WTC11 (cell line): ENCODE measurements at regions not wholly inside any gene's neighbourhood (a gene's known extent, or its start where the extent isn't known, plus 50 kb on each side); places are given as distances from the start of the nearest gene placed in this dataset.

Source experiments
- ATAC-seq: fragments of 200-7000 bp; cut with Tn5 transposase; 2 replicates; pipeline ENCODE4 v1.10.0; 2021; ENCODE audit warnings: mild to moderate bottlenecking, moderate library complexity
- CTCF ChIA-PET: fragments of 300-600 bp; sonication (Branson Sonifier 250); formaldehyde crosslinking; loops from one replicate; lab custom pipeline; 2021; ENCODE audit warnings: antibody characterized with exemption; lab: Charles Lee
- POLR2A ChIA-PET: fragments of 350-600 bp; sonication (Branson Sonifier 250); formaldehyde crosslinking; loops from one replicate; lab custom pipeline; 2021; ENCODE audit warnings: antibody characterized with exemption; lab: Charles Lee
- DNase-seq: peaks from one replicate; pipeline ENCODE4 v3.0.0; 2021; ENCODE audit warnings: low spot score
- H3K27ac Mint-ChIP-seq: 2 replicates; pipeline ENCODE4 v1.8.0; 2021; ENCODE audit warnings: mixed read lengths
- H3K27me3 Mint-ChIP-seq: 2 replicates; pipeline ENCODE4 v1.8.0; 2021; ENCODE audit warnings: low read depth, mild to moderate bottlenecking, moderate library complexity, mixed read lengths
- H3K36me3 Mint-ChIP-seq: 2 replicates; pipeline ENCODE4 v1.8.0; 2021; ENCODE audit warnings: mixed read lengths
- H3K4me1 Mint-ChIP-seq: 2 replicates; pipeline ENCODE4 v1.8.0; 2022; ENCODE audit warnings: mixed read lengths
- H3K4me3 Mint-ChIP-seq: 2 replicates; pipeline ENCODE4 v1.8.0; 2021; ENCODE audit warnings: mild to moderate bottlenecking, moderate library complexity, mixed read lengths
- H3K9me3 Mint-ChIP-seq: 2 replicates; pipeline ENCODE4 v1.8.0; 2021; ENCODE audit warnings: mixed read lengths
- ESRRA ChIP-seq: sonication (generic); formaldehyde crosslinking; IDR thresholded peaks from 2 replicates; pipeline ENCODE4 v1.8.1; 2022; ENCODE audit warnings: mild to moderate bottlenecking, missing genetic modification reagents, borderline replicate concordance
- FOXJ3 ChIP-seq: sonication (generic); formaldehyde crosslinking; IDR thresholded peaks from 2 replicates; pipeline ENCODE4 v1.9.0; 2021; ENCODE audit warnings: missing genetic modification reagents, mild to moderate bottlenecking, borderline replicate concordance
- FOXK1 ChIP-seq: sonication (generic); formaldehyde crosslinking; IDR thresholded peaks from 2 replicates; pipeline ENCODE4 v1.8.0; 2022; ENCODE audit warnings: mild to moderate bottlenecking, moderate library complexity, missing genetic modification reagents
- HMGA2 ChIP-seq: fragments of 250-450 bp; sonication (Bioruptor Pico); IDR thresholded peaks from 2 replicates; pipeline ENCODE4 v1.4.0; 2021; ENCODE audit warnings: mild to moderate bottlenecking, moderate library complexity
- MYBL2 ChIP-seq: sonication (generic); formaldehyde crosslinking; IDR thresholded peaks from 2 replicates; pipeline ENCODE4 v1.8.1; 2023; ENCODE audit warnings: mild to moderate bottlenecking, moderate library complexity, missing genetic modification reagents
- RELA ChIP-seq: sonication (generic); formaldehyde crosslinking; IDR thresholded peaks from 2 replicates; pipeline ENCODE4 v1.8.1; 2022; ENCODE audit warnings: missing genetic modification reagents, mild to moderate bottlenecking, borderline replicate concordance
- TEAD1 ChIP-seq: sonication (generic); formaldehyde crosslinking; IDR thresholded peaks from 2 replicates; pipeline ENCODE4 v1.8.0; 2022; ENCODE audit warnings: mild to moderate bottlenecking, missing genetic modification reagents
- ZNF138 ChIP-seq: sonication (generic); formaldehyde crosslinking; conservative IDR thresholded peaks from 2 replicates; pipeline ENCODE4 v1.8.1; 2022; ENCODE audit warnings: mild to moderate bottlenecking, moderate library complexity, missing genetic modification reagents
- ZNF317 ChIP-seq: sonication (generic); formaldehyde crosslinking; IDR thresholded peaks from 2 replicates; pipeline ENCODE4 v1.8.1; 2023; ENCODE audit warnings: low read depth, mild to moderate bottlenecking, moderate library complexity, missing genetic modification reagents, borderline replicate concordance
- ZNF416 ChIP-seq: fragments of 250-450 bp; sonication (Bioruptor Pico); IDR thresholded peaks from 2 replicates; pipeline ENCODE4 v1.9.0; 2021; ENCODE audit warnings: mild to moderate bottlenecking, inconsistent platforms
- TF ChIP-seq, protein P1 (sequence below): fragments of 250-450 bp; sonication (Bioruptor Pico); IDR thresholded peaks from 2 replicates; pipeline ENCODE4 v2.1.2; 2022; ENCODE audit warnings: mild to moderate bottlenecking, moderate library complexity
- TF ChIP-seq, protein P2 (sequence below): sonication (generic); formaldehyde crosslinking; conservative IDR thresholded peaks from 2 replicates; pipeline ENCODE4 v1.8.1; 2022; ENCODE audit warnings: mild to moderate bottlenecking, missing genetic modification reagents
- TF ChIP-seq, protein P3 (sequence below): sonication (generic); formaldehyde crosslinking; IDR thresholded peaks from 2 replicates; pipeline ENCODE4 v1.8.0; 2022; ENCODE audit warnings: mild to moderate bottlenecking, missing genetic modification reagents
- TF ChIP-seq, protein P4 (sequence below): fragments of 250-450 bp; sonication (Bioruptor Pico); IDR thresholded peaks from 2 replicates; pipeline ENCODE4 v1.9.0; 2021; ENCODE audit warnings: mild to moderate bottlenecking, borderline replicate concordance
- TF ChIP-seq, protein P5 (sequence below): sonication (generic); formaldehyde crosslinking; IDR thresholded peaks from 2 replicates; pipeline ENCODE4 v1.8.0; 2023; ENCODE audit warnings: missing genetic modification reagents, mild to moderate bottlenecking, borderline replicate concordance
- TF ChIP-seq, protein P6 (sequence below): sonication (generic); formaldehyde crosslinking; IDR thresholded peaks from 2 replicates; pipeline ENCODE4 v1.8.0; 2022; ENCODE audit warnings: mild to moderate bottlenecking, missing genetic modification reagents

- Mint-ChIP-seq H3K36me3 (peaks cover 40% of the 10 kb centered on the region), H3K27me3 (peaks cover 31% of the 10 kb centered on the region), H3K4me1 (peaks cover 19% of the 10 kb centered on the region)
- TF ChIP-seq, protein P1, sequence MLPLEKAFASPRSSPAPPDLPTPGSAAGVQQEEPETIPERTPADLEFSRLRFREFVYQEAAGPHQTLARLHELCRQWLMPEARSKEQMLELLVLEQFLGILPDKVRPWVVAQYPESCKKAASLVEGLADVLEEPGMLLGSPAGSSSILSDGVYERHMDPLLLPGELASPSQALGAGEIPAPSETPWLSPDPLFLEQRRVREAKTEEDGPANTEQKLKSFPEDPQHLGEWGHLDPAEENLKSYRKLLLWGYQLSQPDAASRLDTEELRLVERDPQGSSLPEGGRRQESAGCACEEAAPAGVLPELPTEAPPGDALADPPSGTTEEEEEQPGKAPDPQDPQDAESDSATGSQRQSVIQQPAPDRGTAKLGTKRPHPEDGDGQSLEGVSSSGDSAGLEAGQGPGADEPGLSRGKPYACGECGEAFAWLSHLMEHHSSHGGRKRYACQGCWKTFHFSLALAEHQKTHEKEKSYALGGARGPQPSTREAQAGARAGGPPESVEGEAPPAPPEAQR (CRISPR knock-in tag): no peak
- TF ChIP-seq ZNF317 (CRISPR knock-in tag): no peak
- no peak for TF ChIP-seq MYBL2 (CRISPR knock-in tag)
- TF ChIP-seq, protein P2, sequence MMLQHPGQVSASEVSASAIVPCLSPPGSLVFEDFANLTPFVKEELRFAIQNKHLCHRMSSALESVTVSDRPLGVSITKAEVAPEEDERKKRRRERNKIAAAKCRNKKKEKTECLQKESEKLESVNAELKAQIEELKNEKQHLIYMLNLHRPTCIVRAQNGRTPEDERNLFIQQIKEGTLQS (CRISPR knock-in tag): no peak
- TF ChIP-seq, protein P3, sequence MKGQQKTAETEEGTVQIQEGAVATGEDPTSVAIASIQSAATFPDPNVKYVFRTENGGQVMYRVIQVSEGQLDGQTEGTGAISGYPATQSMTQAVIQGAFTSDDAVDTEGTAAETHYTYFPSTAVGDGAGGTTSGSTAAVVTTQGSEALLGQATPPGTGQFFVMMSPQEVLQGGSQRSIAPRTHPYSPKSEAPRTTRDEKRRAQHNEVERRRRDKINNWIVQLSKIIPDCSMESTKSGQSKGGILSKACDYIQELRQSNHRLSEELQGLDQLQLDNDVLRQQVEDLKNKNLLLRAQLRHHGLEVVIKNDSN (CRISPR knock-in tag): no peak
- TF ChIP-seq TEAD1 (CRISPR knock-in tag): no peak
- no peak for TF ChIP-seq FOXJ3
- TF ChIP-seq, protein P4, sequence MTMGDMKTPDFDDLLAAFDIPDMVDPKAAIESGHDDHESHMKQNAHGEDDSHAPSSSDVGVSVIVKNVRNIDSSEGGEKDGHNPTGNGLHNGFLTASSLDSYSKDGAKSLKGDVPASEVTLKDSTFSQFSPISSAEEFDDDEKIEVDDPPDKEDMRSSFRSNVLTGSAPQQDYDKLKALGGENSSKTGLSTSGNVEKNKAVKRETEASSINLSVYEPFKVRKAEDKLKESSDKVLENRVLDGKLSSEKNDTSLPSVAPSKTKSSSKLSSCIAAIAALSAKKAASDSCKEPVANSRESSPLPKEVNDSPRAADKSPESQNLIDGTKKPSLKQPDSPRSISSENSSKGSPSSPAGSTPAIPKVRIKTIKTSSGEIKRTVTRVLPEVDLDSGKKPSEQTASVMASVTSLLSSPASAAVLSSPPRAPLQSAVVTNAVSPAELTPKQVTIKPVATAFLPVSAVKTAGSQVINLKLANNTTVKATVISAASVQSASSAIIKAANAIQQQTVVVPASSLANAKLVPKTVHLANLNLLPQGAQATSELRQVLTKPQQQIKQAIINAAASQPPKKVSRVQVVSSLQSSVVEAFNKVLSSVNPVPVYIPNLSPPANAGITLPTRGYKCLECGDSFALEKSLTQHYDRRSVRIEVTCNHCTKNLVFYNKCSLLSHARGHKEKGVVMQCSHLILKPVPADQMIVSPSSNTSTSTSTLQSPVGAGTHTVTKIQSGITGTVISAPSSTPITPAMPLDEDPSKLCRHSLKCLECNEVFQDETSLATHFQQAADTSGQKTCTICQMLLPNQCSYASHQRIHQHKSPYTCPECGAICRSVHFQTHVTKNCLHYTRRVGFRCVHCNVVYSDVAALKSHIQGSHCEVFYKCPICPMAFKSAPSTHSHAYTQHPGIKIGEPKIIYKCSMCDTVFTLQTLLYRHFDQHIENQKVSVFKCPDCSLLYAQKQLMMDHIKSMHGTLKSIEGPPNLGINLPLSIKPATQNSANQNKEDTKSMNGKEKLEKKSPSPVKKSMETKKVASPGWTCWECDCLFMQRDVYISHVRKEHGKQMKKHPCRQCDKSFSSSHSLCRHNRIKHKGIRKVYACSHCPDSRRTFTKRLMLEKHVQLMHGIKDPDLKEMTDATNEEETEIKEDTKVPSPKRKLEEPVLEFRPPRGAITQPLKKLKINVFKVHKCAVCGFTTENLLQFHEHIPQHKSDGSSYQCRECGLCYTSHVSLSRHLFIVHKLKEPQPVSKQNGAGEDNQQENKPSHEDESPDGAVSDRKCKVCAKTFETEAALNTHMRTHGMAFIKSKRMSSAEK (CRISPR knock-in tag): no peak
- TF ChIP-seq ZNF138 (CRISPR knock-in tag): no peak
- no peak for TF ChIP-seq ESRRA (CRISPR knock-in tag)
- no peak for TF ChIP-seq HMGA2 (CRISPR knock-in tag)
- no peak for TF ChIP-seq FOXK1
- no peak for TF ChIP-seq RELA (CRISPR knock-in tag)
- TF ChIP-seq, protein P5, sequence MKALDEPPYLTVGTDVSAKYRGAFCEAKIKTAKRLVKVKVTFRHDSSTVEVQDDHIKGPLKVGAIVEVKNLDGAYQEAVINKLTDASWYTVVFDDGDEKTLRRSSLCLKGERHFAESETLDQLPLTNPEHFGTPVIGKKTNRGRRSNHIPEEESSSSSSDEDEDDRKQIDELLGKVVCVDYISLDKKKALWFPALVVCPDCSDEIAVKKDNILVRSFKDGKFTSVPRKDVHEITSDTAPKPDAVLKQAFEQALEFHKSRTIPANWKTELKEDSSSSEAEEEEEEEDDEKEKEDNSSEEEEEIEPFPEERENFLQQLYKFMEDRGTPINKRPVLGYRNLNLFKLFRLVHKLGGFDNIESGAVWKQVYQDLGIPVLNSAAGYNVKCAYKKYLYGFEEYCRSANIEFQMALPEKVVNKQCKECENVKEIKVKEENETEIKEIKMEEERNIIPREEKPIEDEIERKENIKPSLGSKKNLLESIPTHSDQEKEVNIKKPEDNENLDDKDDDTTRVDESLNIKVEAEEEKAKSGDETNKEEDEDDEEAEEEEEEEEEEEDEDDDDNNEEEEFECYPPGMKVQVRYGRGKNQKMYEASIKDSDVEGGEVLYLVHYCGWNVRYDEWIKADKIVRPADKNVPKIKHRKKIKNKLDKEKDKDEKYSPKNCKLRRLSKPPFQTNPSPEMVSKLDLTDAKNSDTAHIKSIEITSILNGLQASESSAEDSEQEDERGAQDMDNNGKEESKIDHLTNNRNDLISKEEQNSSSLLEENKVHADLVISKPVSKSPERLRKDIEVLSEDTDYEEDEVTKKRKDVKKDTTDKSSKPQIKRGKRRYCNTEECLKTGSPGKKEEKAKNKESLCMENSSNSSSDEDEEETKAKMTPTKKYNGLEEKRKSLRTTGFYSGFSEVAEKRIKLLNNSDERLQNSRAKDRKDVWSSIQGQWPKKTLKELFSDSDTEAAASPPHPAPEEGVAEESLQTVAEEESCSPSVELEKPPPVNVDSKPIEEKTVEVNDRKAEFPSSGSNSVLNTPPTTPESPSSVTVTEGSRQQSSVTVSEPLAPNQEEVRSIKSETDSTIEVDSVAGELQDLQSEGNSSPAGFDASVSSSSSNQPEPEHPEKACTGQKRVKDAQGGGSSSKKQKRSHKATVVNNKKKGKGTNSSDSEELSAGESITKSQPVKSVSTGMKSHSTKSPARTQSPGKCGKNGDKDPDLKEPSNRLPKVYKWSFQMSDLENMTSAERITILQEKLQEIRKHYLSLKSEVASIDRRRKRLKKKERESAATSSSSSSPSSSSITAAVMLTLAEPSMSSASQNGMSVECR: no peak
- no peak for TF ChIP-seq ZNF416 (CRISPR knock-in tag)
- TF ChIP-seq, protein P6, sequence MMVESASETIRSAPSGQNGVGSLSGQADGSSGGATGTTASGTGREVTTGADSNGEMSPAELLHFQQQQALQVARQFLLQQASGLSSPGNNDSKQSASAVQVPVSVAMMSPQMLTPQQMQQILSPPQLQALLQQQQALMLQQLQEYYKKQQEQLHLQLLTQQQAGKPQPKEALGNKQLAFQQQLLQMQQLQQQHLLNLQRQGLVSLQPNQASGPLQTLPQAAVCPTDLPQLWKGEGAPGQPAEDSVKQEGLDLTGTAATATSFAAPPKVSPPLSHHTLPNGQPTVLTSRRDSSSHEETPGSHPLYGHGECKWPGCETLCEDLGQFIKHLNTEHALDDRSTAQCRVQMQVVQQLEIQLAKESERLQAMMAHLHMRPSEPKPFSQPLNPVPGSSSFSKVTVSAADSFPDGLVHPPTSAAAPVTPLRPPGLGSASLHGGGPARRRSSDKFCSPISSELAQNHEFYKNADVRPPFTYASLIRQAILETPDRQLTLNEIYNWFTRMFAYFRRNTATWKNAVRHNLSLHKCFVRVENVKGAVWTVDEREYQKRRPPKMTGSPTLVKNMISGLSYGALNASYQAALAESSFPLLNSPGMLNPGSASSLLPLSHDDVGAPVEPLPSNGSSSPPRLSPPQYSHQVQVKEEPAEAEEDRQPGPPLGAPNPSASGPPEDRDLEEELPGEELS (CRISPR knock-in tag): no peak
- TF ChIP-seq, all 79 proteins: peak for 0
- no peak for DNase-seq
- CTCF ChIA-PET: no interaction called here
- Mint-ChIP-seq H3K4me3 (no peak overlapping the region), H3K9me3 (peaks cover 37% of the 10 kb centered on the region), H3K27ac (no peak overlapping the region)
- ATAC-seq: no peak
- POLR2A ChIA-PET: no interaction called here
These were observed 260.0 kb downstream of the DUSP6 start for GRCh38 chr12:89092297-89092696.
